ENCODE measurements at regions not wholly inside any gene's neighbourhood (a gene's known extent, or its start where the extent isn't known, plus 50 kb on each side); places are given as distances from the start of the nearest gene placed in this dataset.
A peak's percentile ranks its signal among the peaks of the same experiment; 100 is the strongest.
"Not testable (repeated sequence)": the region's sequence is repeated elsewhere in the genome, so short reads cannot be mapped to it uniquely, and the experiment has no call there.

DNA sequence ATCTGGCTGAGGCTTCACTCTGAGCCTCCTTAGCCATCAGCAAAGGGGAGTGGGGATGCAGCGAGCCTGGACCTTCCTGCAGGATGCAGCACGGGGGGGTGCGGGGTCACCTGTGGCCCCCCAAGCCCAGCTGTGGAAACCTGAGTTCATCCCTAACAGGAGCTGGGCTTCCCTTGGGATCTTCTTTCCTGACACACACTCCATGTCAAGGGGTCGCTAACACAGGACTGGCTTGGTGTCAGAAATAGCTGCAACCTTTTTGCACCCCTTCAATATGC, 174.7 kb downstream of the RTP5 start:
- WGBS, 2 donors: 70 to 81% methylated on average over 4 of the region's 4 CpGs
- H3K36me3 ChIP-seq: no peaks in the 10 kb centered on the region
- DNase-seq (ENCODE audit: low spot score in 2 of 2): no peak
- H3K27ac ChIP-seq: no peak overlapping the region
- TF ChIP-seq, protein P1, sequence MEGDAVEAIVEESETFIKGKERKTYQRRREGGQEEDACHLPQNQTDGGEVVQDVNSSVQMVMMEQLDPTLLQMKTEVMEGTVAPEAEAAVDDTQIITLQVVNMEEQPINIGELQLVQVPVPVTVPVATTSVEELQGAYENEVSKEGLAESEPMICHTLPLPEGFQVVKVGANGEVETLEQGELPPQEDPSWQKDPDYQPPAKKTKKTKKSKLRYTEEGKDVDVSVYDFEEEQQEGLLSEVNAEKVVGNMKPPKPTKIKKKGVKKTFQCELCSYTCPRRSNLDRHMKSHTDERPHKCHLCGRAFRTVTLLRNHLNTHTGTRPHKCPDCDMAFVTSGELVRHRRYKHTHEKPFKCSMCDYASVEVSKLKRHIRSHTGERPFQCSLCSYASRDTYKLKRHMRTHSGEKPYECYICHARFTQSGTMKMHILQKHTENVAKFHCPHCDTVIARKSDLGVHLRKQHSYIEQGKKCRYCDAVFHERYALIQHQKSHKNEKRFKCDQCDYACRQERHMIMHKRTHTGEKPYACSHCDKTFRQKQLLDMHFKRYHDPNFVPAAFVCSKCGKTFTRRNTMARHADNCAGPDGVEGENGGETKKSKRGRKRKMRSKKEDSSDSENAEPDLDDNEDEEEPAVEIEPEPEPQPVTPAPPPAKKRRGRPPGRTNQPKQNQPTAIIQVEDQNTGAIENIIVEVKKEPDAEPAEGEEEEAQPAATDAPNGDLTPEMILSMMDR (IDR thresholded peaks at IDR 0.05): no peak
- no peak for TF ChIP-seq EP300 (IDR thresholded peaks at IDR 0.05)
- peaks cover 0 to 46% of the 10 kb centered on the region in 2 donors for H3K27me3 ChIP-seq
- H3K4me3 ChIP-seq: no peak overlapping the region
- no peaks in the 10 kb centered on the region for H3K4me1 ChIP-seq
- no peaks in the 10 kb centered on the region for H3K9me3 ChIP-seq

DNA sequence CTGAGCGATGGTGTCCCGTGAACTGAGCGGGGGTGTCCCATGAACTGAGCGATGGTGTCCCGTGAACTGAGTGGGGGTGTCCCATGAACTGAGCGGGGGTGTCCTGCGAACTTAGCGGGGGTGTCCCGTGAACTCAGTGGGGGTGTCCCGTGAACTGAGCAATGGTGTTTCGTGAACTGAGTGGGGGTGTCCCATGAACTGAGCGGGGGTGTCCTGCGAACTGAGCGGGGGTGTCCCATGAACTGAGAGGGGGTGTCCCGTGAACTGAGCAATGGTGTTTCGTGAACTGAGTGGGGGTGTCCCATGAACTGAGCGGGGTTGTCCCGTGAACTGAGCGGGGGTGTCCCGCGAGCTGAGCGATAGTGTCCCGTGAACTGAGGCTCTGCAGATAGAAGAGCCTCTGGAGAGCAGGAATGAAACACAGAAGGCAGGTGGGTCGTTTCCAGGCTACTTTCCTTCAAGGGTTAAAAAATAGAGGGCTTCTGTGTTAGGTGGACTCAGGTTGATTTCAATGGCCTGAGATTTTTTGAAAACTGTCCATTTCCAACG, 176.1 kb downstream of the RTP5 start:
- not testable (repeated sequence) for H3K27ac ChIP-seq; DNase-seq (ENCODE audit: low spot score in 2 of 2); H3K36me3 ChIP-seq; H3K4me3 ChIP-seq; H3K9me3 ChIP-seq; H3K4me1 ChIP-seq
- 89 to 95% methylated on average over 24 to 25 of the region's 25 CpGs for WGBS, 2 donors
- peaks cover 0 to 46% of the 10 kb centered on the region in 2 donors for H3K27me3 ChIP-seq

DNA sequence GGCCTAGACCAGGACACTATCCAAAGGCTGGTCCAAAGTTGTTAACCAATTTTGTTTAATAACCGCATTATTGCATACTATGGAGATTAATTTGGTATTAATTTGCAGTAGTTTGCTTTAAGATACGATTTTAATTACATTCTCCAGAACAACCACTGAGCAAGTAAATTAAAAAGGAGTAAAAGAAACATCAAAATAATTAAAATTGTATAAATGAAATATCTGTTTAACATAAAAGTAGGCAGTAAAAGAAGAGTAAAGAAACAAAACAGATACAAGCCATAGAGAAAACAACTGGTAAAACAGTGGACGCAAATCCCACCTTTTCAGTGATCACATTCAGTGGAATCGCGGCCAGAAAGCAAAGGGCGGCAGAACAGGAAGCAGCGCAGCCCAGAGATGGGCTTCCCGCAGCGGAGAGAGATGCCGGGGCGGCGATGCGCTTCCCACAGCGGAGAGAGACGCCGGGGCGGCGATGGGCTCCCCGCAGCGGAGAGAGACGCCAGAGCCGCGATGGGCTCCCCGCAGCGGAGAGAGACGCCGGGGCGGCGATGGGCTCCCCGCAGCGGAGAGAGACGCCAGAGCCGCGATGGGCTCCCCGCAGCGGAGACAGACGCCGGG, 176.8 kb downstream of the RTP5 start:
- H3K27me3 ChIP-seq: peaks cover 0 to 42% of the 10 kb centered on the region in 2 donors
- peak overlapping the region in 1 of 4 donors; percentile 20 for H3K4me3 ChIP-seq
- H3K27ac ChIP-seq: no peak overlapping the region
- no peak for DNase-seq (ENCODE audit: low spot score in 2 of 2)
- H3K9me3 ChIP-seq: no peaks in the 10 kb centered on the region
- H3K4me1 ChIP-seq: no peaks in the 10 kb centered on the region
- WGBS, 2 donors: 78 to 79% methylated on average over 27 to 30 of the region's 38 CpGs
- H3K36me3 ChIP-seq: no peaks in the 10 kb centered on the region
- TF ChIP-seq POLR2A (IDR thresholded peaks at IDR 0.05) (no peak), EP300 (IDR thresholded peaks at IDR 0.05) (no peak)
- TF ChIP-seq, protein P1 (IDR thresholded peaks at IDR 0.05): no peak

DNA sequence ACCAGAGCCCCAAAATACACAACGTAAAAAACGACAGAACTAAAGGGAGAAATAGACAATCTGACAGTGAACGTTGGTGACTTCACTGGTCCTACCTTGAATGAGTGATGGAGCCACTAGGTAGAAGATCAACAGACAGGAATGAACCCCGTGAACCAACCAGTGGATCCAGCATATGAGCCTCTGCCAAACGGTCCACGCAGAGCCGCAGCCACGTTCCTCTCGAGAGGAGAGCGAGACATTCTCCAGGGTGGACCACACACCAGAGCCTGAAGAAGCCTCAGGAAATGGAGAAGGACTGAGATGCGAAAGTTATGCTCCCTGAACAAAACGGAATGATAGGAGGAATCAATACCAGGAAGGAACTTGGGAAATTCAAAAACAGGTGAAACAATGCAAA, 178.4 kb downstream of the RTP5 start:
- H3K27me3 ChIP-seq: peaks cover 0 to 31% of the 10 kb centered on the region in 2 donors
- DNase-seq (ENCODE audit: low spot score in 2 of 2): no peak
- H3K36me3 ChIP-seq: no peaks in the 10 kb centered on the region
- H3K4me3 ChIP-seq: no peak overlapping the region
- no peaks in the 10 kb centered on the region for H3K9me3 ChIP-seq
- H3K27ac ChIP-seq: no peak overlapping the region
- H3K4me1 ChIP-seq: no peaks in the 10 kb centered on the region
- 88 to 90% methylated on average over 12 of the region's 12 CpGs for WGBS, 2 donors
- no peak for TF ChIP-seq EP300 (IDR thresholded peaks at IDR 0.05)

DNA sequence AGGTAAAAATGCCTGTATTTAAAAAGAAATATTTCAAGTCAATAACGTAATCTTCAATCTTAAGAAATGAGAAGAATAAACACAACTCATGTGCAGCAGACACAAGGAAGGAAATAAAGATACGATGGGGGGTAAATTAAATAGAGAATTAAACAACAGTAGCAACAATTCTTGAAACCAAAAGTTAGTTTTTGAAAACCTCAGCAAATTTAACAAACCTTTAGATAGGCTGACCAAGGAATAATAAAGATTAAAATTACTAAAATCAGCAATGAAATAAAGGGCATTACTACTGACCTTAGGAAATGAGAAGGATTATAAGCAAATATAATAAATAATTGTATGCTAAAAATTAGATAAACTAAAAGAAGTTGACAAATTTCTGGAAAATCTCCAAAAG, 178.9 kb downstream of the RTP5 start:
- TF ChIP-seq EP300 (IDR thresholded peaks at IDR 0.05) (no peak), POLR2A (IDR thresholded peaks at IDR 0.05) (no peak)
- TF ChIP-seq, protein P1 (IDR thresholded peaks at IDR 0.05): no peak
- Histone ChIP-seq H3K4me1 (no peaks in the 10 kb centered on the region), H3K36me3 (no peaks in the 10 kb centered on the region), H3K9me3 (no peaks in the 10 kb centered on the region), H3K27me3 (peaks cover 0 to 26% of the 10 kb centered on the region in 2 donors), H3K27ac (no peak overlapping the region), H3K4me3 (no peak overlapping the region)
- WGBS, 2 donors: 93 to 94% methylated on average over 2 of the region's 2 CpGs
- no peak for DNase-seq (ENCODE audit: low spot score in 2 of 2)

DNA sequence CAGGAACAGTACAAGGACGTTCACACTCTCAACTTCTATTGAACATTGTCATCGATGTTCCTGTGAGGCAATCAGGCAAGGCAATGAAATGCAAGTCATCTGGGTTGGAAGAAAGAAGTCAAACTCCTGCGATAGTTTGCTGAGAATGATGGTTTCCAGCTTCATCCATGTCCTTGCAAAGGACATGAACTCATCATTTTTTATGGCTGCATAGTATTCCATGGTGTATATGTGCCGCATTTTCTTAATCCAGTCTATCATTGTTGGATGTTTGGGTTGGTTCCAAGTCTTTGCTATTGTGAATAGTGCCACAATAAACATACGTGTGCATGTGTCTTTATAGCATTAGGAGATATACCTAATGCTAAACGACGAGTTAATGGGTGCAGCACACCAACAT, 180.0 kb downstream of the RTP5 start:
- not testable (repeated sequence) for H3K36me3 ChIP-seq; H3K9me3 ChIP-seq; H3K4me1 ChIP-seq; H3K27ac ChIP-seq; H3K4me3 ChIP-seq; DNase-seq (ENCODE audit: low spot score in 2 of 2)
- H3K27me3 ChIP-seq: peaks cover 0 to 18% of the 10 kb centered on the region in 2 donors
- WGBS, 2 donors: 95 to 96% methylated on average over 7 of the region's 7 CpGs

DNA sequence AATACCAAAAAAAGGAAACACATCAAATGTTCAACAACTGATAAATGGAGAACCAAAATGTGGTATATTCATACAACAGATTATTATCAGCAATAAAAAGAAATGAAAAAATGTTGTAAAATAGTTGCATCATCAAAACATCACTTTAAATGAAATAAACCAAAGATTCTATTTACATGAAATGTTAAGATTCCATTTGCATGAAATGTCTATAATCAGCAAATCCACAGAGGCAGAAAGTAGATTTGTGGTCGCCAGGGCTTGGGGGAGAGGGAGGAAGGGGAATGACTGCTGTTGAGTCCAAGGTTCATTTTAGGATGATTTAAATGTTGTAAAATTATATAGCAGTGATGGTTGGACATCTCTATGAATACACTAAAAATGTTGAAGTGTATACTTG, 181.9 kb downstream of the RTP5 start:
- DNase-seq (ENCODE audit: low spot score in 2 of 2): no peak
- Histone ChIP-seq H3K4me3 (no peak overlapping the region), H3K9me3 (no peaks in the 10 kb centered on the region), H3K27ac (no peak overlapping the region), H3K4me1 (no peaks in the 10 kb centered on the region), H3K27me3 (peaks cover 0 to 4% of the 10 kb centered on the region in 2 donors), H3K36me3 (no peaks in the 10 kb centered on the region)
- TF ChIP-seq POLR2A (IDR thresholded peaks at IDR 0.05) (no peak), EP300 (IDR thresholded peaks at IDR 0.05) (no peak)
- TF ChIP-seq, protein P1 (IDR thresholded peaks at IDR 0.05): no peak
- WGBS, 2 donors: 22 to 43% methylated on average over 1 of the region's 1 CpG
